Calu3 (cell line): ENCODE measurements at regions not wholly inside any gene's neighbourhood (a gene's known extent, or its start where the extent isn't known, plus 50 kb on each side); places are given as distances from the start of the nearest gene placed in this dataset.

ENCODE experiments used
- BruUV-seq: library from RNA; stranded (reverse); fragments of 400-500 nt; replicated peaks from 2 replicates; lab custom pipeline; 2021; lab: Mats Ljungman, UMichigan
- CTCF ChIA-PET: fragments of 300-600 bp; sonication (Branson Sonifier 250); formaldehyde crosslinking; loops from one replicate; lab custom pipeline; 2022; ENCODE audit warnings: antibody characterized with exemption; lab: Charles Lee
- DNase-seq: peaks from one replicate; pipeline ENCODE4 v3.0.0; 2022
- H3K27ac Mint-ChIP-seq: one replicate; pipeline ENCODE4 v1.8.0; 2022; ENCODE audit warnings: mixed read lengths; ENCODE audit not compliant: unreplicated experiment
- H3K27me3 Mint-ChIP-seq: one replicate; pipeline ENCODE4 v1.8.0; 2022; ENCODE audit warnings: mixed read lengths; ENCODE audit not compliant: unreplicated experiment
- H3K36me3 Mint-ChIP-seq: one replicate; pipeline ENCODE4 v1.8.0; 2022; ENCODE audit warnings: mild to moderate bottlenecking, moderate library complexity, mixed read lengths; ENCODE audit not compliant: insufficient read depth, unreplicated experiment
- H3K4me1 Mint-ChIP-seq: one replicate; pipeline ENCODE4 v1.8.0; 2022; ENCODE audit warnings: mild to moderate bottlenecking, low read depth, mixed read lengths; ENCODE audit not compliant: unreplicated experiment
- H3K4me3 Mint-ChIP-seq: one replicate; pipeline ENCODE4 v1.8.0; 2022; ENCODE audit warnings: mild to moderate bottlenecking, low read depth, moderate library complexity, mixed read lengths; ENCODE audit not compliant: unreplicated experiment
- H3K9me3 Mint-ChIP-seq: one replicate; pipeline ENCODE4 v1.8.0; 2022; ENCODE audit warnings: low read depth, mixed read lengths; ENCODE audit not compliant: unreplicated experiment
- intact Hi-C: fragments of 100-400 bp; cut with micrococcal nuclease; formaldehyde crosslinking; loops from one replicate; pipeline ENCODE4 v1.10.0; 2022; ENCODE audit not compliant: unreplicated experiment
- TF ChIP-seq, protein P1 (sequence below): fragments of 200-600 bp; IDR thresholded peaks from one replicate; pipeline ENCODE4 v1.8.0; 2022; ENCODE audit warnings: antibody characterized with exemption; ENCODE audit not compliant: unreplicated experiment

DNA sequence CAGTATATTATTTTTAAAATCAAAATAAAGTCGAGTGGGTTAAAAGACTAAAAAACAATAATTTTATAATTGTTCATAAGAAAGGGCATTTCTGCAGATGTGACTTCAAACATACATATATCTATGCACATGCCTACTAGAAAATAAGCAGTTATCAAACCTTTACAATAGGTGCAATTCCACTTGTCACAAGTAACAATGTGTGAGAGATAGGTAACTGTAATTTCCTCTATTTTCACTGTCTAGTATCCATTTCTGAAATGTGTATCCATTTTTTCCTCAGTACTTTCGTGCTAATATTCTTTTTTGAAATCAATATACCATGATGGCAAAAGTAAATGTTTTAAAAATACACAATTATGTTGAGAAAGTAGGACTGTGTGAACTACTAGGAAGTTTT lies 96.9 kb upstream of the GNAI1 start:
- no peak for DNase-seq
- no peak overlapping the region for H3K27ac Mint-ChIP-seq
- no TSS peak for BruUV-seq
- H3K36me3 Mint-ChIP-seq = no peaks in the 10 kb centered on the region
- no peaks in the 10 kb centered on the region for H3K9me3 Mint-ChIP-seq
- TF ChIP-seq, protein P1, sequence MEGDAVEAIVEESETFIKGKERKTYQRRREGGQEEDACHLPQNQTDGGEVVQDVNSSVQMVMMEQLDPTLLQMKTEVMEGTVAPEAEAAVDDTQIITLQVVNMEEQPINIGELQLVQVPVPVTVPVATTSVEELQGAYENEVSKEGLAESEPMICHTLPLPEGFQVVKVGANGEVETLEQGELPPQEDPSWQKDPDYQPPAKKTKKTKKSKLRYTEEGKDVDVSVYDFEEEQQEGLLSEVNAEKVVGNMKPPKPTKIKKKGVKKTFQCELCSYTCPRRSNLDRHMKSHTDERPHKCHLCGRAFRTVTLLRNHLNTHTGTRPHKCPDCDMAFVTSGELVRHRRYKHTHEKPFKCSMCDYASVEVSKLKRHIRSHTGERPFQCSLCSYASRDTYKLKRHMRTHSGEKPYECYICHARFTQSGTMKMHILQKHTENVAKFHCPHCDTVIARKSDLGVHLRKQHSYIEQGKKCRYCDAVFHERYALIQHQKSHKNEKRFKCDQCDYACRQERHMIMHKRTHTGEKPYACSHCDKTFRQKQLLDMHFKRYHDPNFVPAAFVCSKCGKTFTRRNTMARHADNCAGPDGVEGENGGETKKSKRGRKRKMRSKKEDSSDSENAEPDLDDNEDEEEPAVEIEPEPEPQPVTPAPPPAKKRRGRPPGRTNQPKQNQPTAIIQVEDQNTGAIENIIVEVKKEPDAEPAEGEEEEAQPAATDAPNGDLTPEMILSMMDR = no peak
- CTCF ChIA-PET = no interaction called here
- H3K4me1 Mint-ChIP-seq = no peaks in the 10 kb centered on the region
- intact Hi-C loops = no loop called here
- no peaks in the 10 kb centered on the region for H3K27me3 Mint-ChIP-seq
- H3K4me3 Mint-ChIP-seq = no peak overlapping the region

DNA sequence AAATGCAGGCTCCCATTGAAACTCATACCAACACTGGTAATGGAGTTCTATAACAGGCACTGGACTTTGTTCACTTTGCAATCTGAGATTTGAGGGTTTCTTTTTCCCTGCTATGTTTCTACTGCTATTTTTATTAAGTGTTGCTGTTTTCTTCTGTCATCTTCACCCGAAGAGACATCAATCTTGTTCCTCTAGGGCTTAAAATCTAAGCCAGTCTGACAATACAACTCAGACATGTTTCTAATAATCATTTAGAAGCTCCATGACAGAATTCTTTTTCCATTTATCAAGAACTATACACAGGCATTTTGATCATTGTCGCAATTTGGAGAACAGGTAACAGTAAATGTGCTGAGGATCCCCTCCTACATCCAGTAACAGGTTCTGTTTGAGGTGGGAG lies 98.5 kb upstream of the GNAI1 start:
- CTCF ChIA-PET = no interaction called here
- no TSS peak for BruUV-seq
- intact Hi-C loops = no loop called here
- H3K27me3 Mint-ChIP-seq = no peaks in the 10 kb centered on the region
- H3K9me3 Mint-ChIP-seq = no peaks in the 10 kb centered on the region
- no peak overlapping the region for H3K27ac Mint-ChIP-seq
- no peak overlapping the region for H3K4me3 Mint-ChIP-seq
- no peaks in the 10 kb centered on the region for H3K36me3 Mint-ChIP-seq
- no peaks in the 10 kb centered on the region for H3K4me1 Mint-ChIP-seq
- TF ChIP-seq, protein P1 = no peak
- DNase-seq = no peak

DNA sequence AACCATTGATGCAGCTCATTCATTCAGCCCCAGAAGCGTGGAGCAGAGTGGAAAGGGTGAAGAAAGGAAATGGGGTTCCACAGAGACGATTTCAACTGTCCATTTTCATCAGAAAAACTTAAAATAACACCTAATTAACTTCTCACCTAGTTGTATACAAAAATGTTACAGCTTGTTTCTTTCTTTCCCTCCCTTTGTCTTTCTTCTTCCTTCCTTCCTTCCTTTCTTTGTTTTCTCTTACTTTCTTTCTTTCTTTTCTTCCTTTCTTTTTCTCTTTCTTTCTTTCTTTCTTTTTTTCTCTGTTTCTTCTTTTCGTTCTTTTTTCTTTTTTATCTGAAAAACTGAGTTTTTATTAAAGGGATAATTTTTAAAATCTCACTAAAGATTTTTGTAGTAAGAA lies 105.9 kb upstream of the GNAI1 start:
- H3K27ac Mint-ChIP-seq = no peak overlapping the region
- TF ChIP-seq, protein P1 = no peak
- DNase-seq = no peak
- intact Hi-C loops = no loop called here
- no peaks in the 10 kb centered on the region for H3K9me3 Mint-ChIP-seq
- no peaks in the 10 kb centered on the region for H3K36me3 Mint-ChIP-seq
- H3K4me1 Mint-ChIP-seq = no peaks in the 10 kb centered on the region
- CTCF ChIA-PET = no interaction called here
- H3K27me3 Mint-ChIP-seq = no peaks in the 10 kb centered on the region
- BruUV-seq = no TSS peak
- no peak overlapping the region for H3K4me3 Mint-ChIP-seq

DNA sequence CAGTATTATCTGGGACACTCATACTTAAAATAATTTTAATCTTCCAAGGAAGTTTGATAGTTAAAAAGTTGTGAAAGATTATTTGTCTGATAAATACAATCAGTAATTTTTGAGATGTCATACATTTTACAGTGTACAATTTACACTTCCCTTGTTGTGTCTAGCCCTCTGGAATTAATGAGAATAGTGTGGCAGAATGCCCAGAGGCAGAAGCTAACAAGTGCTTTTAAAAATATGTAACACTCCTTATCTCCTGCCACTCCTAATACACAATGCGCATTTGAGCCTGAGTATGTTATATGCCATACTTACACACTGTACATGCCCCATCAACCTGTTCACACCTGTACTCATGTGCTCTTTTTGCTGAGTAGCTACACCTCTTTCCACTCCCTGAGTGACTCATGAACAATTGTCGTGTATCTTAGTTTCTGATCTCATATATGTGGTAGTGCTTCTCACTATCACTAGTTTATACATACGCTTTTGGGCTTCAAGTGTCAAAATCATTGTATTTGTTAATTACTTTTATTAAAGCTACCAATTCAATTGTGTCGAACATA lies 106.9 kb upstream of the GNAI1 start:
- no peak for DNase-seq
- Mint-ChIP-seq H3K27ac (no peak overlapping the region), H3K36me3 (no peaks in the 10 kb centered on the region), H3K27me3 (no peaks in the 10 kb centered on the region), H3K9me3 (peaks cover 6% of the 10 kb centered on the region), H3K4me1 (no peaks in the 10 kb centered on the region), H3K4me3 (no peak overlapping the region)
- TF ChIP-seq, protein P1 = no peak
- intact Hi-C loops = no loop called here
- BruUV-seq = no TSS peak
- CTCF ChIA-PET = no interaction called here
